ENCODE measurements at regions not wholly inside any gene's neighbourhood (a gene's known extent, or its start where the extent isn't known, plus 50 kb on each side); places are given as distances from the start of the nearest gene placed in this dataset.

DNA sequence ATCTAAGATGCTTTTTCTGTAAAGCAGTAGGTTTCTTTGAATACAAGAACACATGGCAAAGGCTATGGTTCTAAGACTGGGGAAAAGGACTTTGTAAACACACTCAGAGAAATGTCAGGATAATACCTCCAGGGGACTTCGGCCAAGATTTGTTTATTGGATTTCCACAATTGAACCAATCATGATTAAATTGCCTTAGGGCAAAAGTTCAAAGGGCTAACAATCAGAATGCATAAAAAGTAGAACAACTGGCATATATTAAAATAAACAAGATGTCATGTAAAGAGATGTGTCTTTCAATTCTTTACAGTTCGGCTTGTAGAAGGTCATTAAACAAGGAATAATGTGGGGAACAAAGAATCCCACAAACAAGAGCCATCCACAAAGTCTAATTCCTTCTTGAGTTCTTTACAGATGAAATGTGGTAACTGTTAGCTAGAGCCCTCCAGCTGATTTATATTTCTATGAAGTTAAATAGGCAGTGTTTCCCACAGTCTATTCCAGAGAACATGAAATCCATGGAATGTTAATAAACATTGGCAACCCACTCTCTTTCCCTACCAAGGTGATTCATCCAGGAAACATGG, 565.5 kb downstream of the ZNF608 start:
- no peak overlapping the region for H3K27ac ChIP-seq
- no peak overlapping the region for H3K4me3 ChIP-seq
- no peaks in the 10 kb centered on the region for H3K36me3 ChIP-seq
- WGBS (ENCODE audit: insufficient coverage, low coverage, low lambda C conversion rate, missing lambda C conversion rate), result 58% methylated on average over 2 of the region's 2 CpGs
- intact Hi-C loops (cut with DNase I), result no loop called here
- TF ChIP-seq, protein P1, sequence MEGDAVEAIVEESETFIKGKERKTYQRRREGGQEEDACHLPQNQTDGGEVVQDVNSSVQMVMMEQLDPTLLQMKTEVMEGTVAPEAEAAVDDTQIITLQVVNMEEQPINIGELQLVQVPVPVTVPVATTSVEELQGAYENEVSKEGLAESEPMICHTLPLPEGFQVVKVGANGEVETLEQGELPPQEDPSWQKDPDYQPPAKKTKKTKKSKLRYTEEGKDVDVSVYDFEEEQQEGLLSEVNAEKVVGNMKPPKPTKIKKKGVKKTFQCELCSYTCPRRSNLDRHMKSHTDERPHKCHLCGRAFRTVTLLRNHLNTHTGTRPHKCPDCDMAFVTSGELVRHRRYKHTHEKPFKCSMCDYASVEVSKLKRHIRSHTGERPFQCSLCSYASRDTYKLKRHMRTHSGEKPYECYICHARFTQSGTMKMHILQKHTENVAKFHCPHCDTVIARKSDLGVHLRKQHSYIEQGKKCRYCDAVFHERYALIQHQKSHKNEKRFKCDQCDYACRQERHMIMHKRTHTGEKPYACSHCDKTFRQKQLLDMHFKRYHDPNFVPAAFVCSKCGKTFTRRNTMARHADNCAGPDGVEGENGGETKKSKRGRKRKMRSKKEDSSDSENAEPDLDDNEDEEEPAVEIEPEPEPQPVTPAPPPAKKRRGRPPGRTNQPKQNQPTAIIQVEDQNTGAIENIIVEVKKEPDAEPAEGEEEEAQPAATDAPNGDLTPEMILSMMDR (IDR thresholded peaks at IDR 0.05), result no peak
- no peak for TF ChIP-seq POLR2A (IDR thresholded peaks at IDR 0.05)
- no peak for DNase-seq
- no peaks in the 10 kb centered on the region for H3K4me1 ChIP-seq
- H3K27me3 ChIP-seq, result no peaks in the 10 kb centered on the region
- H3K9me3 ChIP-seq, result no peaks in the 10 kb centered on the region
- ATAC-seq, result no peak

DNA sequence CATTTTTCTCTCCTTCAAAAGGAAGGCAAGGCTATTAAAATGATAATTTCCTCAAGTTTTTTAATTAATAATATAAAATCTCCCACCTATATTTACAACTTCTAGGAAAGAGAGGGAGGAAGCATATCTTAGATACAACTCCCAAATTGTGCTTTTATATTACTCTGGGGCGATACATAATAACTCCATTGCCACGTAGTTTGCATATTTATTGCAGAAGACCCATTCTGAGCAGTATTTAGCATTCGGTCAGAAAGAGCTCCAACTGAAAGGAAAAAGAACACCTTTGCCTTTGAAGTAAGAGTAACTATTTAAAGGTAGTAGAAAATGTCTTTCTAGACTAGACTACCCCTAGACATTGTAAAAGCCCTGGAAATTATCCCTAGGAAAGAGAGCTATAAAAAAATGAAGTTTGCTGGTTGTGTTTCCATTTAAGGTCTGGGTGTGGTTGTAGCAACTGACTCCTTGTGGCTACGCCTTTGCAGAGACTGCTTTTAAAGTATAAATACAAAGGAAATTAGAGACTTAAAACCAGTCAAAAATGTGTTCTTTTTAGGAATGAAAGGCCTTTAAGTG, 566.1 kb downstream of the ZNF608 start:
- Histone ChIP-seq H3K36me3 (no peaks in the 10 kb centered on the region), H3K4me1 (no peaks in the 10 kb centered on the region), H3K9me3 (no peaks in the 10 kb centered on the region), H3K27me3 (no peaks in the 10 kb centered on the region), H3K27ac (no peak overlapping the region), H3K4me3 (no peak overlapping the region)
- intact Hi-C loops (cut with DNase I), result no loop called here
- ATAC-seq (no peak), DNase-seq (no peak)
- WGBS (ENCODE audit: insufficient coverage, low coverage, low lambda C conversion rate, missing lambda C conversion rate), result 65% methylated on average over 4 of the region's 4 CpGs
- TF ChIP-seq POLR2A (IDR thresholded peaks at IDR 0.05), result no peak
- TF ChIP-seq, protein P1 (IDR thresholded peaks at IDR 0.05), result no peak

DNA sequence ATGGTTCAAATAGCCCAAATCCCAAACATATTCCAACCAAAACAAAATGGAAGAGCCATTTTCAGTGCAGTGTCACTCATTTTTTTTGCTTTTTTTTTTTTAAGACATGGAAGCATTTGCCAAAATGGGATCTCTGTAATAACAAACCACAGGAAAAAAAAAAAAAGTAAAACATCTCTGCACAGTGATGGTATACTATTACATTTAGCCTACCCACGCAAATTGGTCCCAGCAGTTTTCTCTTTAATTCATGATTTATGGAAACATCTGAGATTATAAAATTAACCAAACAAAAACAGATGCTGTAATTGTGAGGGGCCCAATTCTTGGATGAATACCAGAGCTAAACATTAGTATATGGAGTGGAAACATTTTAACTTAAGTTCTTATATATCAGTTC, 566.6 kb downstream of the ZNF608 start:
- Histone ChIP-seq H3K4me3 (no peak overlapping the region), H3K36me3 (no peaks in the 10 kb centered on the region), H3K27ac (no peak overlapping the region), H3K9me3 (no peaks in the 10 kb centered on the region), H3K27me3 (no peaks in the 10 kb centered on the region), H3K4me1 (no peaks in the 10 kb centered on the region)
- no peak for ATAC-seq
- no peak for DNase-seq
- intact Hi-C loops (cut with DNase I), result no loop called here
- TF ChIP-seq POLR2A (IDR thresholded peaks at IDR 0.05), result no peak
- 21% methylated on average over 1 of the region's 1 CpG for WGBS (ENCODE audit: insufficient coverage, low coverage, low lambda C conversion rate, missing lambda C conversion rate)

DNA sequence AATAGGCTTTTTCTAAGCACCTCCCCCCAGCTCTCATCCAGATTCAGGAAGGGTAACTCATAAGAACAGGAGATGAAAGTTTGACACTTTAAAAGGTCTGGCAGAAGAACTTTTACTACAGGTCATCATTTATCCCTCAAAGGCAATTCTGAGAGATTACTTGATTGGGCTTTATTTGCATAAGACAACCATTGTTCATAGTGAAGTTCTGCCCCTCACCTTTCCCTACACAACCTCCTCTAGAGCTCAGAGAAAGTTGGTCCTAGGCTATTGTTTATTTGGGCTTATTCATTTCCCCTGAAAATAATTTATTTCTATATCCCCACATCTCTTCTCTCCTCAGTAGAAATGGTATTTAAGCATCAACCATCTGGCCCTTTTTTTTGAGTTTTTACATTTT, 568.4 kb downstream of the ZNF608 start:
- Histone ChIP-seq H3K36me3 (no peaks in the 10 kb centered on the region), H3K4me3 (no peak overlapping the region), H3K27ac (no peak overlapping the region), H3K4me1 (no peaks in the 10 kb centered on the region), H3K9me3 (no peaks in the 10 kb centered on the region), H3K27me3 (no peaks in the 10 kb centered on the region)
- ATAC-seq (no peak), DNase-seq (no peak)
- intact Hi-C loops (cut with DNase I), result no loop called here
- TF ChIP-seq, protein P1 (IDR thresholded peaks at IDR 0.05), result no peak
- no peak for TF ChIP-seq POLR2A (IDR thresholded peaks at IDR 0.05)

DNA sequence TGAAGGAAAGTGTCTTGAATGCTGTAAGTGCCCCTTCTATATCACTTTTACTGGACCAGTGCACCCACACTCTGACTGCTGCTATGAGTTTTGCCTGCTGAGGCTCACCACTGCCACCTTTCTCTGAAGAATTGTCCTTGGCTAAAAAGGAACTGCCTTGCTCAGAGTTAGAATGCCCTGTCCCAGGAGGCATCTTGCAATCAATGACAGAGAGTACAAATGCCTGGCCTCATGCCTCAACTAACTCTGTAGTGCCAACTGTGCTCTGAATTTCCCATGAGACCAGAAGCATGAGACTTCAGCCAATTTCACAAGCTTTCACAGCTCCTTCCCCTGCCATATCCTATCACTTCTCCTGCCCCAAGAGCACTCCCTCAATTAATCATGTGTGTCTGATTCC, 569.7 kb downstream of the ZNF608 start:
- H3K36me3 ChIP-seq, result no peaks in the 10 kb centered on the region
- H3K4me1 ChIP-seq, result no peaks in the 10 kb centered on the region
- ATAC-seq (no peak), DNase-seq (no peak)
- no peaks in the 10 kb centered on the region for H3K9me3 ChIP-seq
- no peak overlapping the region for H3K27ac ChIP-seq
- TF ChIP-seq POLR2A (IDR thresholded peaks at IDR 0.05), result no peak
- TF ChIP-seq, protein P1 (IDR thresholded peaks at IDR 0.05), result no peak
- no peak overlapping the region for H3K4me3 ChIP-seq
- H3K27me3 ChIP-seq, result no peaks in the 10 kb centered on the region
- intact Hi-C loops (cut with DNase I), result no loop called here

All from right lobe of liver (tissue), 6 donors.